ENCODE measurements at regions not wholly inside any gene's neighbourhood (a gene's known extent, or its start where the extent isn't known, plus 50 kb on each side); places are given as distances from the start of the nearest gene placed in this dataset.

DNA sequence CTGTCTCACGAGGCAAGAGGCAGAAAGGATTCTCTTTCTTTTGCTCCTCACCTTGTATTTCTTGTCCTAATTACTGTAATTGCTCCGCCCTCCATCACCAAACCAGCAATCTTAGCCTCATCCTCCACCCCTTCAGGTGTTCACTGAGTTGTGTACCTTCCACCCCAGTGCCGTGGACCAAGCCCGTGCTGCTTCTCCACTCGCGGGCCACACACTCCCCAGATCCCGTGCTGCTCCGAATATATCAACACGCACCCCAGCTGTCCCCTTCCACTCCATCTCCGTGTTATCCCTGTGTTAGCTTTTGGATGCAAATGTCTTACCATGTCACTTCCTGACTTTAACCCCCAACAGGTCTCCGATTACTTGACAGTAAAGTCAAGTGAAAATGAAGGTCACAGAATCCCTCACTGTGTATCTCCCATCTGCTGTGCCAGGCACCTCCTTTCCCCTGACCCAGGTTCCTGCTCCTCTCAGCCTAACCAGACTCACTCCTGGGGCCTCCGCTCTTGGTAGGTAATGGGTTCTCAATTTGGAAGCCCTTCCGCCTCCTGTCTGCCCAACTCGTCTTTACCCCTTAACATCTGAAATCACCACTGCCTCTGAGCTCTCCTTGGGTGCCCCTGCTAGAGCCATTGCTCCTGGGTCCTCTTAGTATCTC, 320.2 kb downstream of the MED10 start:
- no peaks in the 10 kb centered on the region for H3K36me3 ChIP-seq (ENCODE audit: insufficient read depth, low read length)
- H3K4me2 ChIP-seq (ENCODE audit: insufficient read depth, low read length) = no peak overlapping the region
- no peak overlapping the region for H3K27ac ChIP-seq (ENCODE audit: low read length)
- no peaks in the 10 kb centered on the region for H3K27me3 ChIP-seq (ENCODE audit: insufficient read depth, low read length, poor library complexity)
- no peak overlapping the region for H3K4me3 ChIP-seq (ENCODE audit: low read depth in 1 of 2, low read length in 2 of 2)
- no peaks in the 10 kb centered on the region for H4K20me1 ChIP-seq (ENCODE audit: insufficient read depth, low read length)
- no peak overlapping the region for H3K9ac ChIP-seq (ENCODE audit: low read depth, low read length)
- no peaks in the 10 kb centered on the region for H3K4me1 ChIP-seq (ENCODE audit: insufficient read depth, low read length)
- H3K9me3 ChIP-seq (ENCODE audit: insufficient read depth, low read length, severe bottlenecking) = no peaks in the 10 kb centered on the region
- H3K79me2 ChIP-seq (ENCODE audit: insufficient read depth, low read length) = no peaks in the 10 kb centered on the region
- no peak overlapping the region for H2AFZ ChIP-seq (ENCODE audit: low read depth, low read length)
- ATAC-seq (ENCODE audit: insufficient read depth, low read depth) (no peak), DNase-seq (no peak)
- TF ChIP-seq, protein P1, sequence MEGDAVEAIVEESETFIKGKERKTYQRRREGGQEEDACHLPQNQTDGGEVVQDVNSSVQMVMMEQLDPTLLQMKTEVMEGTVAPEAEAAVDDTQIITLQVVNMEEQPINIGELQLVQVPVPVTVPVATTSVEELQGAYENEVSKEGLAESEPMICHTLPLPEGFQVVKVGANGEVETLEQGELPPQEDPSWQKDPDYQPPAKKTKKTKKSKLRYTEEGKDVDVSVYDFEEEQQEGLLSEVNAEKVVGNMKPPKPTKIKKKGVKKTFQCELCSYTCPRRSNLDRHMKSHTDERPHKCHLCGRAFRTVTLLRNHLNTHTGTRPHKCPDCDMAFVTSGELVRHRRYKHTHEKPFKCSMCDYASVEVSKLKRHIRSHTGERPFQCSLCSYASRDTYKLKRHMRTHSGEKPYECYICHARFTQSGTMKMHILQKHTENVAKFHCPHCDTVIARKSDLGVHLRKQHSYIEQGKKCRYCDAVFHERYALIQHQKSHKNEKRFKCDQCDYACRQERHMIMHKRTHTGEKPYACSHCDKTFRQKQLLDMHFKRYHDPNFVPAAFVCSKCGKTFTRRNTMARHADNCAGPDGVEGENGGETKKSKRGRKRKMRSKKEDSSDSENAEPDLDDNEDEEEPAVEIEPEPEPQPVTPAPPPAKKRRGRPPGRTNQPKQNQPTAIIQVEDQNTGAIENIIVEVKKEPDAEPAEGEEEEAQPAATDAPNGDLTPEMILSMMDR (IDR thresholded peaks at IDR 0.05; ENCODE audit: borderline replicate concordance, extremely low read depth, low read length, poor library complexity, severe bottlenecking) = no peak
- TF ChIP-seq EZH2 (IDR thresholded peaks at IDR 0.05; ENCODE audit: borderline replicate concordance, low read depth, low read length, severe bottlenecking) = no peak

DNA sequence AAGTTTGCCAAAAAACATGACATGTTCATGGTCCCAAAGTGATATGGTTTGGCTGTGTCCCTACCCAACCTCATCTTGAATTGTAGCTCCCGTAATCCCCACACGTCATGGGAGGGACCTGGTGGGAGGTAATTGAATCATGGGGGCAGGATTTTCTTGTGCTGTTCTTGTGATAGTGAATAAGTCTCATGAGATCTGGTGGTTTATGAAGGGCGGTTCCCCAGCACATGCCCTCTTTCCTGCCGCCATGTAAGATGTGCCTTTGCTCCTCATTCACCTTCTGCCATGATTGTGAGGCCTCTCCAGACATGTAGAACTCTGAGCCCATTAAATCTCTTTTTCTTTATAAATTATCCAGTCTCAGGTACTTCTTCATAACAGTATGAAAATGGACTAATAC, 322.1 kb downstream of the MED10 start:
- no peak overlapping the region for H2AFZ ChIP-seq (ENCODE audit: low read depth, low read length)
- H3K9ac ChIP-seq (ENCODE audit: low read depth, low read length) = no peak overlapping the region
- no peak overlapping the region for H3K27ac ChIP-seq (ENCODE audit: low read length)
- DNase-seq (no peak), ATAC-seq (ENCODE audit: insufficient read depth, low read depth) (no peak)
- no peaks in the 10 kb centered on the region for H3K9me3 ChIP-seq (ENCODE audit: insufficient read depth, low read length, severe bottlenecking)
- no peak overlapping the region for H3K4me2 ChIP-seq (ENCODE audit: insufficient read depth, low read length)
- no peaks in the 10 kb centered on the region for H4K20me1 ChIP-seq (ENCODE audit: insufficient read depth, low read length)
- H3K36me3 ChIP-seq (ENCODE audit: insufficient read depth, low read length) = no peaks in the 10 kb centered on the region
- no peaks in the 10 kb centered on the region for H3K79me2 ChIP-seq (ENCODE audit: insufficient read depth, low read length)
- H3K4me1 ChIP-seq (ENCODE audit: insufficient read depth, low read length) = no peaks in the 10 kb centered on the region
- peaks cover under 1% of the 10 kb centered on the region for H3K27me3 ChIP-seq (ENCODE audit: insufficient read depth, low read length, poor library complexity)
- H3K4me3 ChIP-seq (ENCODE audit: low read depth in 1 of 2, low read length in 2 of 2) = no peak overlapping the region
- TF ChIP-seq EZH2 (IDR thresholded peaks at IDR 0.05; ENCODE audit: borderline replicate concordance, low read depth, low read length, severe bottlenecking) = no peak
- TF ChIP-seq, protein P1 (IDR thresholded peaks at IDR 0.05; ENCODE audit: borderline replicate concordance, extremely low read depth, low read length, poor library complexity, severe bottlenecking) = no peak

DNA sequence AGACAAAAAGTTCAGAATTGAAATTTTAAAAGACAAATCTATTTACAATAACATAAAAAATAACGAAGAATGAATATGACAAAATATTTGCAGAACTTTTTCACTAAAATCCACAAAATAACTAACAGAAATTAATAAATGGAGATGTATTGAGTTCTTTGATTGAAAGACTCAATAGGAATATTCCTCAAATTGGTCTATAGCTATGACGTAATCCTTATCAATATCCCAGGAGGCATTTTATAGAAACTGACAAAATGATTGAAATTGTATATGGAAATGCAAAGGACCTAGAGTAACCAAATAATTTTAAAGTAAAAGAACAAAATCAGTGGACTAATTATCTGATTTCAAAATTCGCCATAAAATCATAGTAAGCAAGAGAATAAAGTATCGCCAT, 328.7 kb downstream of the MED10 start:
- Histone ChIP-seq H3K27me3 (ENCODE audit: insufficient read depth, low read length, poor library complexity) (peaks cover 3% of the 10 kb centered on the region), H3K36me3 (ENCODE audit: insufficient read depth, low read length) (no peaks in the 10 kb centered on the region), H3K9ac (ENCODE audit: low read depth, low read length) (no peak overlapping the region), H3K9me3 (ENCODE audit: insufficient read depth, low read length, severe bottlenecking) (no peaks in the 10 kb centered on the region), H3K4me2 (ENCODE audit: insufficient read depth, low read length) (no peak overlapping the region), H3K4me1 (ENCODE audit: insufficient read depth, low read length) (no peaks in the 10 kb centered on the region), H3K79me2 (ENCODE audit: insufficient read depth, low read length) (no peaks in the 10 kb centered on the region), H3K27ac (ENCODE audit: low read length) (no peak overlapping the region), H4K20me1 (ENCODE audit: insufficient read depth, low read length) (no peaks in the 10 kb centered on the region), H2AFZ (ENCODE audit: low read depth, low read length) (no peak overlapping the region), H3K4me3 (ENCODE audit: low read depth in 1 of 2, low read length in 2 of 2) (no peak overlapping the region)
- TF ChIP-seq, protein P1 (IDR thresholded peaks at IDR 0.05; ENCODE audit: borderline replicate concordance, extremely low read depth, low read length, poor library complexity, severe bottlenecking) = no peak
- no peak for TF ChIP-seq EZH2 (IDR thresholded peaks at IDR 0.05; ENCODE audit: borderline replicate concordance, low read depth, low read length, severe bottlenecking)
- ATAC-seq (ENCODE audit: insufficient read depth, low read depth) = no peak
- no peak for DNase-seq
